Parathyroid adenoma (tissue), 2 donors: ENCODE measurements at regions not wholly inside any gene's neighbourhood (a gene's known extent, or its start where the extent isn't known, plus 50 kb on each side); places are given as distances from the start of the nearest gene placed in this dataset.
A peak's percentile ranks its signal among the peaks of the same experiment; 100 is the strongest.

Source experiments
- H2AFZ ChIP-seq: fragments of 300-600 bp; sonication (generic); one replicate; pipeline ENCODE4 v1.7.0; 2017; ENCODE audit warnings: antibody characterized with exemption, mild to moderate bottlenecking
- H3K27ac ChIP-seq: fragments of 300-600 bp; sonication (generic); one replicate; pipeline ENCODE4 v1.7.0; 2017
- H3K27me3 ChIP-seq: fragments of 300-600 bp; sonication (generic); one replicate; pipeline ENCODE4 v1.7.0; 2017; ENCODE audit warnings: low read length; ENCODE audit not compliant: control insufficient read depth, insufficient read depth
- H3K36me3 ChIP-seq: fragments of 300-600 bp; sonication (generic); one replicate; pipeline ENCODE4 v1.7.0; 2017; ENCODE audit warnings: low read length; ENCODE audit not compliant: control insufficient read depth, insufficient read depth
- H3K4me1 ChIP-seq: fragments of 300-600 bp; sonication (generic); one replicate; pipeline ENCODE4 v1.7.0; 2017; ENCODE audit warnings: control low read depth
- H3K4me2 ChIP-seq: fragments of 300-600 bp; sonication (generic); one replicate; pipeline ENCODE4 v1.7.0; 2017; ENCODE audit warnings: low read length
- H3K4me3 ChIP-seq: fragments of 300-600 bp; sonication (generic); one replicate; pipeline ENCODE4 v1.7.0; 2017; ENCODE audit warnings: low read depth, low read length
- H3K79me2 ChIP-seq: fragments of 300-600 bp; sonication (generic); one replicate; pipeline ENCODE4 v1.7.0; 2017; ENCODE audit warnings: control low read depth
- H3K9ac ChIP-seq: fragments of 300-600 bp; sonication (generic); one replicate; pipeline ENCODE4 v1.7.0; 2017; ENCODE audit warnings: mild to moderate bottlenecking
- H3K9me3 ChIP-seq: fragments of 300-600 bp; sonication (generic); one replicate; pipeline ENCODE4 v1.7.0; 2017; ENCODE audit warnings: low read length; ENCODE audit not compliant: control insufficient read depth
- TF ChIP-seq, protein P1 (sequence below): fragments of 300-600 bp; sonication (generic); IDR thresholded peaks from one replicate; pipeline ENCODE4 v1.7.0; 2017; ENCODE audit warnings: antibody characterized with exemption, mild to moderate bottlenecking
- donor health status: primary hyperparathyroidism.

DNA sequence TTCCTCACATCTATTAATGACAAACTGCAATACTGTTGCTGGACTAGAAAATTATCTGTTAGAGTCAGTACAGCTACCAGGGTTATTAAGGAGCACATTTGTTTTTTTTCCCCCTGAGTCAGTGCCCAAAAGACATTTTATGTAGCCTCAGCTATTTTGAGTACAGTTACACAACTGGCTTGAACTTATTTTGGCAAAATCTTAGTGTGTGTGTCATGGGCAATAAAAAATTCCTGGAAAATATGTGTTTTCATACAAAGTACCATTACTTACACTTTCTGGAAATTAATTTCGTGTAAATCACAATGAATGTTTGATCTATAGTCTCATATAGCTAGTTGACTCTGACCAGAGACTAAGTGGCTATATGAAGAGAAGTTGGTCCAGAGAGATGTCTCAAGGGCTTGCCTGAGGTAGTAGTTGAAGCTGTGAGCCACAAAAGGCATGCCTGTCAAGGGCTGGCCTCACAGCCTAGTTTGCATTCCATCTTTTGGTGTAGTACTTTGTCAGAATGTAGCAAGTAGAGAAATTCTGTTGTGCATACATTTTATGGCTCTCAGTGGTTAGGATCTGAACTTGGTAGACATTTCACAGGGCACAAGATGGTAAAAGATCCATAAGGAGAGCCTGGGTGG is 283.4 kb downstream of the MTX2 start:
- H3K27me3 ChIP-seq: no peaks in the 10 kb centered on the region

DNA sequence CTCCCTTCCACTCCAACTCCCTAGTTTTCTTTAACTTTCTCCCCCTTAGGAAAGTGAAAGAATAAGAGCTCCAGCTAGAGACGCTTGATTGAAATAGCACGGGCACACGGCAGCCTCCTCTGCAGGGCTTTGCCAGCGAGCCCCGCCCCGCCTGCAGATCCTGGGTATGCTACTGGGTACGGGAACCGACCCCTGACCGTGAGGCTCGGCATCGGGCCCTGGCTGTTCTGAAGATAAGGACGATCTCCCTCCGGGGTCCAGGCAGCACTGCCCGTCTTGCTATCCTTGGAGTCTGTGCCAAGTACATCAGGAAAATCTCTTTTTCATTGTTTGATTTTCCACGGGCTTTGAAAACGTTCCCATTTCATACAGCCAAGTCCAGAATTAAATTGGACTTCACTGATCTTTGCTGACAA is 284.5 kb downstream of the MTX2 start:
- no peaks in the 10 kb centered on the region for H3K36me3 ChIP-seq
- TF ChIP-seq, protein P1, sequence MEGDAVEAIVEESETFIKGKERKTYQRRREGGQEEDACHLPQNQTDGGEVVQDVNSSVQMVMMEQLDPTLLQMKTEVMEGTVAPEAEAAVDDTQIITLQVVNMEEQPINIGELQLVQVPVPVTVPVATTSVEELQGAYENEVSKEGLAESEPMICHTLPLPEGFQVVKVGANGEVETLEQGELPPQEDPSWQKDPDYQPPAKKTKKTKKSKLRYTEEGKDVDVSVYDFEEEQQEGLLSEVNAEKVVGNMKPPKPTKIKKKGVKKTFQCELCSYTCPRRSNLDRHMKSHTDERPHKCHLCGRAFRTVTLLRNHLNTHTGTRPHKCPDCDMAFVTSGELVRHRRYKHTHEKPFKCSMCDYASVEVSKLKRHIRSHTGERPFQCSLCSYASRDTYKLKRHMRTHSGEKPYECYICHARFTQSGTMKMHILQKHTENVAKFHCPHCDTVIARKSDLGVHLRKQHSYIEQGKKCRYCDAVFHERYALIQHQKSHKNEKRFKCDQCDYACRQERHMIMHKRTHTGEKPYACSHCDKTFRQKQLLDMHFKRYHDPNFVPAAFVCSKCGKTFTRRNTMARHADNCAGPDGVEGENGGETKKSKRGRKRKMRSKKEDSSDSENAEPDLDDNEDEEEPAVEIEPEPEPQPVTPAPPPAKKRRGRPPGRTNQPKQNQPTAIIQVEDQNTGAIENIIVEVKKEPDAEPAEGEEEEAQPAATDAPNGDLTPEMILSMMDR: no peak
- no peaks in the 10 kb centered on the region for H3K79me2 ChIP-seq
- H3K4me3 ChIP-seq: peak overlapping the region; percentile 32
- peak overlapping the region; percentile 50 for H2AFZ ChIP-seq
- peak overlapping the region; percentile 60 for H3K4me2 ChIP-seq
- no peak overlapping the region for H3K9ac ChIP-seq
- no peaks in the 10 kb centered on the region for H3K4me1 ChIP-seq
- H3K27ac ChIP-seq: peak overlapping the region; percentile 43
- H3K27me3 ChIP-seq: no peaks in the 10 kb centered on the region
- H3K9me3 ChIP-seq: no peaks in the 10 kb centered on the region

More for the DNA sequence above, 283.4 kb downstream of the MTX2 start:
- H3K27ac ChIP-seq: no peak overlapping the region
- TF ChIP-seq, protein P1: no peak
- no peaks in the 10 kb centered on the region for H3K79me2 ChIP-seq
- H3K36me3 ChIP-seq: no peaks in the 10 kb centered on the region
- H3K4me3 ChIP-seq: no peak overlapping the region
- H3K4me1 ChIP-seq: no peaks in the 10 kb centered on the region
- no peak overlapping the region for H2AFZ ChIP-seq
- no peaks in the 10 kb centered on the region for H3K9me3 ChIP-seq
- H3K9ac ChIP-seq: no peak overlapping the region
- H3K4me2 ChIP-seq: no peak overlapping the region

DNA sequence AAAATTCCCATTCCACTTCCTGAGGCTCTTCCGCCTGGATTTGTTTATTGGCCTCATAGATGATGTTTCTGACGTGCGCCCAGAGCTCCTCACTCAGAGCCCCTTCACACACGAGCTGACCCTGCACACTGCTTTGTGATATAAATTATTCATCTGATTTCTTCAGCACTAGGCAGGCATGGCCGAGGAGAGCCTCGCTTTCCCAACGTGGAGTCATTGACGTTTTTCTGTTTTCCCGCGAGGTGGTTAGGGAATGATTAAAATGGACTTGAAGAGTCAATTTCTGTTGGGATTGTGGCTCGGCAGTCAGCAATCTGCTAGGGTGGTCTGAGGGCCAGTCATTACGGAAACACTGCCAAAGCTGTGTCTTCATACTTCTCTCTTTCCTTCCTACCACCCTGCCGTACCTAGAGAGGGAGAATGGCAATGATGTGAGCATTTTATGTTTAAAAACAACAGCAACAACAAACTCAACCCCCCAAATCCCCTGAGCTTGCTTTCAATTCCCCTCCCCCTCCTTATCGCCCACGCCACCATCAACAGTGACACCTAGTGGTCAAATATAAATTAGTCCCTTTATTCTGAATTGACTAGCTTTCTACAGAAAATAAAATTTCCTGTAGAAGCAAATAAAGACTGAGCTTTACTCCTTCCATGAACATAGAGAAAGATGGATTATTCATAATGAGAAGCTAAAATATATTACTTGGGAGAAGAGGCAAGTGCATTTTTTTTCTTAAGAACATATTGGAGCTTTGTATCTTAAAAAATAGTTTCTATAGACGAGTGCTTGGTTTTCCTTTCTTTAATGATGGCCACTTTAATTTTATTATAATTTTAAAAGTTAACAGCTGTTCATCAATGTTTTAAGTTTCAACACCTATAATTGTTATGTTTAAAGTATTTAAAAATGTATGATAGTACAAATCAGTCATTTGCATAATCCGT is 285.1 kb downstream of the MTX2 start:
- H3K27me3 ChIP-seq: no peaks in the 10 kb centered on the region
- H3K27ac ChIP-seq: peak overlapping the region; percentile 43
- no peaks in the 10 kb centered on the region for H3K4me1 ChIP-seq
- H3K4me3 ChIP-seq: peak overlapping the region; percentile 32
- no peaks in the 10 kb centered on the region for H3K36me3 ChIP-seq
- TF ChIP-seq, protein P1: peak; percentile 74
- H2AFZ ChIP-seq: peak overlapping the region; percentile 50
- H3K79me2 ChIP-seq: no peaks in the 10 kb centered on the region
- no peak overlapping the region for H3K9ac ChIP-seq
- H3K4me2 ChIP-seq: peak overlapping the region; percentile 60
- no peaks in the 10 kb centered on the region for H3K9me3 ChIP-seq

DNA sequence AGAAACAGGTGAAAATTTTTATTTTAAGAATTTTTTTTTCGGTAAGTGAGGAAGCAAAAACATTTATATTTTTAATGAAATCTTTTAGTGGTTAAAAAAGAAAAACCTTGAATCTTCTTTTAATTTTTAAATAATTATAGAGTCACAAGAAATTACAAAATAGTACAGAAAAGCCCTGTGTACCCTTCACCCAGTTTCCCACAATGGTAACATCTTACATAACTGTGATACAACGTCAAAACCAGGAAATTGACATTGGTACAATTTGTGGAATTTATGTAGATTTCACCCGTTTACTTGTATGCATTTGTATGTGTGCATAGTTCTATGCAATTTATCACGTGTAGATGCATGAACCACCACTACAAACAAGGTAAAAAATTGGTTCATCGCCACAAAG is 285.9 kb downstream of the MTX2 start:
- Histone ChIP-seq H3K36me3 (no peaks in the 10 kb centered on the region), H3K27ac (no peak overlapping the region), H3K79me2 (no peaks in the 10 kb centered on the region), H2AFZ (no peak overlapping the region), H3K4me2 (no peak overlapping the region), H3K9me3 (no peaks in the 10 kb centered on the region), H3K4me1 (no peaks in the 10 kb centered on the region), H3K27me3 (no peaks in the 10 kb centered on the region), H3K9ac (no peak overlapping the region), H3K4me3 (no peak overlapping the region)
- TF ChIP-seq, protein P1: no peak
